Endothelial cell of umbilical vein (primary cell): ENCODE measurements at regions not wholly inside any gene's neighbourhood (a gene's known extent, or its start where the extent isn't known, plus 50 kb on each side); places are given as distances from the start of the nearest gene placed in this dataset.
A peak's percentile ranks its signal among the peaks of the same experiment; 100 is the strongest.

ENCODE experiments used
- BruUV-seq: library from RNA; stranded (reverse); fragments of 400-500 nt; replicated peaks from 2 replicates; lab custom pipeline; 2021; lab: Mats Ljungman, UMichigan
- CTCF ChIA-PET: fragments of 300-600, 350-600 bp; sonication (Branson Sonifier 250); formaldehyde crosslinking; loops from one replicate; lab custom pipeline; 2021; ENCODE audit warnings: antibody characterized with exemption, inconsistent platforms; lab: Charles Lee
- POLR2A ChIA-PET: fragments of 300-600, 350-600 bp; sonication (Branson Sonifier 250); formaldehyde crosslinking; loops from one replicate; lab custom pipeline; 2021; ENCODE audit warnings: antibody characterized with exemption, inconsistent platforms; lab: Charles Lee
- DNase-seq: peaks from one replicate; pipeline ENCODE4 v3.0.0-alpha.2; 2011; ENCODE audit warnings: low read depth, low spot score
- FAIRE-seq: peaks from 2 replicates; lab custom pipeline; 2011; peaks lifted over from hg19 to GRCh38; lab: Jason Lieb, UNC
- H2AFZ ChIP-seq: 2 replicates; pipeline ENCODE4 v1.6.0; 2012; ENCODE audit warnings: low read depth, low read length, control low read depth, inconsistent platforms
- H3K27ac ChIP-seq: 2 replicates; pipeline ENCODE4 v1.5.1; 2011; ENCODE audit warnings: low read depth, mild to moderate bottlenecking, control low read depth, low read length, moderate library complexity; ENCODE audit not compliant: insufficient read depth
- H3K27me3 ChIP-seq, 2 experiments: 2 replicates each; pipeline versions ENCODE4 v1.6.0 to v1.6.1; 2011; ENCODE audit warnings: low read length in 2 of 2, mixed read lengths in 1 of 2; ENCODE audit not compliant: control insufficient read depth in 2 of 2, insufficient read depth in 2 of 2
- H3K36me3 ChIP-seq, 2 experiments: 2 replicates in 1 of 2; 3 replicates in 1 of 2; pipeline ENCODE4 v1.5.1; 2011; ENCODE audit warnings: low read length in 2 of 2, mild to moderate bottlenecking in 1 of 2, moderate library complexity in 1 of 2; ENCODE audit not compliant: control insufficient read depth in 2 of 2, insufficient read depth in 2 of 2; ENCODE audit errors: extremely low read depth in 1 of 2
- H3K4me1 ChIP-seq: 3 replicates; pipeline ENCODE4 v1.5.1; 2011; ENCODE audit warnings: mild to moderate bottlenecking, low read length; ENCODE audit not compliant: control insufficient read depth, insufficient read depth; ENCODE audit errors: extremely low read depth
- H3K4me2 ChIP-seq: 2 replicates; pipeline ENCODE4 v1.6.1; 2011; ENCODE audit warnings: low read length, control low read depth, mixed read lengths; ENCODE audit not compliant: insufficient read depth
- H3K4me3 ChIP-seq, 3 experiments: fragments of 200-600 bp in 1 of 3; sonication (generic), shearing (Covaris generic) in 1 of 3; replicated peaks in 1 of 3; 2 replicates each; pipeline ENCODE4 v1.5.1; 2011 to 2016; ENCODE audit warnings: control low read depth in 3 of 3, low read length in 3 of 3, mild to moderate bottlenecking in 2 of 3, inconsistent platforms in 1 of 3, low read depth in 1 of 3, moderate library complexity in 1 of 3; ENCODE audit not compliant: insufficient read depth in 1 of 3
- H3K79me2 ChIP-seq: 2 replicates; pipeline ENCODE4 v1.6.0; 2012; ENCODE audit warnings: low read length, inconsistent platforms; ENCODE audit not compliant: control insufficient read depth, insufficient read depth
- H3K9ac ChIP-seq: replicated peaks from 2 replicates; pipeline ENCODE3; 2011; ENCODE audit warnings: low read length, control low read depth; ENCODE audit not compliant: insufficient read depth; ENCODE audit errors: extremely low read depth
- H3K9me1 ChIP-seq: replicated peaks from 3 replicates; pipeline ENCODE4 v1.6.0; 2011; ENCODE audit warnings: mild to moderate bottlenecking, low read length; ENCODE audit not compliant: control insufficient read depth, insufficient read depth; ENCODE audit errors: extremely low read depth
- H3K9me3 ChIP-seq: replicated peaks from 2 replicates; pipeline ENCODE4 v1.5.1; 2012; ENCODE audit warnings: low read length, inconsistent platforms; ENCODE audit not compliant: control insufficient read depth, insufficient read depth
- H4K20me1 ChIP-seq: replicated peaks from 2 replicates; pipeline ENCODE3; 2011; ENCODE audit warnings: mild to moderate bottlenecking, low read length; ENCODE audit not compliant: control insufficient read depth, insufficient read depth; ENCODE audit errors: extremely low read depth
- EZH2 ChIP-seq: IDR thresholded peaks from 2 replicates; pipeline ENCODE4 v1.6.1; 2012; ENCODE audit warnings: borderline replicate concordance, low read depth, mild to moderate bottlenecking, moderate library complexity, low read length, inconsistent platforms; ENCODE audit not compliant: severe bottlenecking
- FOS ChIP-seq: IDR thresholded peaks from 2 replicates; pipeline ENCODE4 v1.6.1; 2011; ENCODE audit warnings: mild to moderate bottlenecking, low read length, moderate library complexity, borderline replicate concordance; ENCODE audit not compliant: insufficient read depth
- GATA2 ChIP-seq: IDR thresholded peaks from 2 replicates; pipeline ENCODE4 v1.7.0; 2011; ENCODE audit warnings: low read depth, mild to moderate bottlenecking, moderate library complexity, mixed read lengths, low read length; ENCODE audit not compliant: insufficient read length, insufficient read depth
- JUN ChIP-seq: IDR thresholded peaks from 2 replicates; pipeline ENCODE4 v1.6.1; 2011; ENCODE audit warnings: borderline replicate concordance, low read depth; ENCODE audit not compliant: insufficient read length, insufficient read depth
- MYC ChIP-seq: IDR thresholded peaks from one replicate; pipeline ENCODE4 v1.6.1; 2011; ENCODE audit warnings: mild to moderate bottlenecking, low read depth, low read length
- POLR2A ChIP-seq: IDR thresholded peaks from 2 replicates; pipeline ENCODE4 v1.6.1; 2012; ENCODE audit warnings: low read depth, mild to moderate bottlenecking, control low read depth, low read length
- POLR2AphosphoS5 ChIP-seq: IDR thresholded peaks from 2 replicates; pipeline ENCODE4 v1.6.1; 2012; ENCODE audit warnings: low read depth, mild to moderate bottlenecking, control low read depth, low read length, moderate library complexity; ENCODE audit not compliant: insufficient read depth
- dilution Hi-C: fragments of 300-500 bp; cut with MboI; formaldehyde crosslinking; loops from one replicate; pipeline ENCODE4 v1.15.0; 2019; ENCODE audit warnings: low sequenced_read_pairs; ENCODE audit not compliant: extremely low pct_ligation_motif_present
- intact Hi-C: fragments of 100-400 bp; cut with micrococcal nuclease; formaldehyde crosslinking; loops from one replicate; pipeline ENCODE4 v1.10.0; 2022
- TF ChIP-seq, protein P1 (sequence below): IDR thresholded peaks from 2 replicates; pipeline ENCODE4 v1.6.1; 2011; ENCODE audit not compliant: insufficient read depth, insufficient read length
- TF ChIP-seq, protein P2 (sequence below), 2 donors: IDR thresholded peaks; 1 replicate in 1 of 2; 2 replicates in 1 of 2; pipeline ENCODE4 v1.5.1; 2011; ENCODE audit warnings: low read length in 2 of 2, mild to moderate bottlenecking in 2 of 2, moderate library complexity in 2 of 2, control low read depth in 1 of 2, inconsistent platforms in 1 of 2, low read depth in 1 of 2; ENCODE audit not compliant: insufficient read depth in 1 of 2; ENCODE audit errors: extremely low read depth in 1 of 2

DNA sequence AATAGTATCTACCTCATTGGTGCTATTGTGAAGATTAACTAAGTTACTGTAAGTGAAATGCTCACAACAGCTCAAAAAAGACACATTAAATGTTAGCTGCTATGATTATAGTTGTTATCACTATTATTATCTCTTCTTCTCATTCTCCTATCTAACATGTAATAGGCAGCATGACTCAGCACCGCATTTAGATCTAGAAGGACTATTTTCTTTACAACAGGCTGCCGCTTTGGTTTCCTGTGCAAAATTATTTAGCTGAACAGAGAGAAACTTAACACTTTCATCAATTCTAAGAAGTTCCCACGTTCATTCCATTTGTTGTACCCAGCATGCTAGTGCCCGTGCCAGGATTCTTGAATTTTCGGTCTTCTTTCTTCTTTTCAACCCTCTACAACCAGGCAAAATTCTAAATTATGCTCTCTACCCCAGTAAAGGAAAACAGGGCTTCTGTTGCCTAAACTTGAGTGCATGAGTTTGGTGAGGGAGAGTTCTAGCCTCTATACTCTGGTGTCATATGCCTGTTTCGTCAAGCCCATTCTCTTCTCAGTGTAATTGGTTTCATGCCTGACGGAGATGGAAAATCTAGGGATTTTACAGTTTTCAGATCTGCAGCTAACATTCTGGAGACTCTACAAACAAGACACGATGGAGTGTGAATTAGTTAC lies 378.9 kb downstream of the PPP1R2C start:
- no peak overlapping the region for H3K4me3 ChIP-seq

More for the DNA sequence above, 378.9 kb downstream of the PPP1R2C start:
- Histone ChIP-seq H3K27me3 (no peaks in the 10 kb centered on the region), H3K9ac (no peak overlapping the region), H3K9me1 (no peaks in the 10 kb centered on the region), H4K20me1 (no peaks in the 10 kb centered on the region), H3K4me1 (no peaks in the 10 kb centered on the region), H3K4me2 (no peak overlapping the region), H3K9me3 (no peaks in the 10 kb centered on the region), H3K79me2 (no peaks in the 10 kb centered on the region), H2AFZ (no peak overlapping the region), H3K27ac (no peak overlapping the region), H3K36me3 (no peaks in the 10 kb centered on the region)
- FAIRE-seq: no peak
- ChIA-PET POLR2A (no interaction called here), CTCF (no interaction called here)
- intact Hi-C loops: no loop called here
- DNase-seq: peak; percentile 1
- no TSS peak for BruUV-seq
- no peak for TF ChIP-seq GATA2
- TF ChIP-seq, protein P1, sequence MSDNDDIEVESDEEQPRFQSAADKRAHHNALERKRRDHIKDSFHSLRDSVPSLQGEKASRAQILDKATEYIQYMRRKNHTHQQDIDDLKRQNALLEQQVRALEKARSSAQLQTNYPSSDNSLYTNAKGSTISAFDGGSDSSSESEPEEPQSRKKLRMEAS: no peak
- TF ChIP-seq EZH2: no peak
- TF ChIP-seq FOS: no peak
- no peak for TF ChIP-seq JUN
- TF ChIP-seq, protein P2, sequence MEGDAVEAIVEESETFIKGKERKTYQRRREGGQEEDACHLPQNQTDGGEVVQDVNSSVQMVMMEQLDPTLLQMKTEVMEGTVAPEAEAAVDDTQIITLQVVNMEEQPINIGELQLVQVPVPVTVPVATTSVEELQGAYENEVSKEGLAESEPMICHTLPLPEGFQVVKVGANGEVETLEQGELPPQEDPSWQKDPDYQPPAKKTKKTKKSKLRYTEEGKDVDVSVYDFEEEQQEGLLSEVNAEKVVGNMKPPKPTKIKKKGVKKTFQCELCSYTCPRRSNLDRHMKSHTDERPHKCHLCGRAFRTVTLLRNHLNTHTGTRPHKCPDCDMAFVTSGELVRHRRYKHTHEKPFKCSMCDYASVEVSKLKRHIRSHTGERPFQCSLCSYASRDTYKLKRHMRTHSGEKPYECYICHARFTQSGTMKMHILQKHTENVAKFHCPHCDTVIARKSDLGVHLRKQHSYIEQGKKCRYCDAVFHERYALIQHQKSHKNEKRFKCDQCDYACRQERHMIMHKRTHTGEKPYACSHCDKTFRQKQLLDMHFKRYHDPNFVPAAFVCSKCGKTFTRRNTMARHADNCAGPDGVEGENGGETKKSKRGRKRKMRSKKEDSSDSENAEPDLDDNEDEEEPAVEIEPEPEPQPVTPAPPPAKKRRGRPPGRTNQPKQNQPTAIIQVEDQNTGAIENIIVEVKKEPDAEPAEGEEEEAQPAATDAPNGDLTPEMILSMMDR (IDR thresholded peaks at IDR 0.05; ENCODE audit: extremely low read depth in 1 of 2, insufficient read depth in 1 of 2, low read depth in 1 of 2, low read length in 2 of 2): no peak
- TF ChIP-seq POLR2A: no peak
- no peak for TF ChIP-seq POLR2AphosphoS5
- no peak for TF ChIP-seq MYC
- dilution Hi-C loops: no loop called here
